Stimulated activated CD4-positive, alpha-beta T cell treated with anti-CD3 and anti-CD28 coated beads, Interleukin-4, amount 100 ng/mL, for 24 hours (primary cell): ENCODE measurements at regions not wholly inside any gene's neighbourhood (a gene's known extent, or its start where the extent isn't known, plus 50 kb on each side); places are given as distances from the start of the nearest gene placed in this dataset.
"Not testable (repeated sequence)": the region's sequence is repeated elsewhere in the genome, so short reads cannot be mapped to it uniquely, and the experiment has no call there.

Experiments
- DNase-seq: peaks from one replicate; pipeline ENCODE4 v3.0.0-alpha.2; 2020

DNA sequence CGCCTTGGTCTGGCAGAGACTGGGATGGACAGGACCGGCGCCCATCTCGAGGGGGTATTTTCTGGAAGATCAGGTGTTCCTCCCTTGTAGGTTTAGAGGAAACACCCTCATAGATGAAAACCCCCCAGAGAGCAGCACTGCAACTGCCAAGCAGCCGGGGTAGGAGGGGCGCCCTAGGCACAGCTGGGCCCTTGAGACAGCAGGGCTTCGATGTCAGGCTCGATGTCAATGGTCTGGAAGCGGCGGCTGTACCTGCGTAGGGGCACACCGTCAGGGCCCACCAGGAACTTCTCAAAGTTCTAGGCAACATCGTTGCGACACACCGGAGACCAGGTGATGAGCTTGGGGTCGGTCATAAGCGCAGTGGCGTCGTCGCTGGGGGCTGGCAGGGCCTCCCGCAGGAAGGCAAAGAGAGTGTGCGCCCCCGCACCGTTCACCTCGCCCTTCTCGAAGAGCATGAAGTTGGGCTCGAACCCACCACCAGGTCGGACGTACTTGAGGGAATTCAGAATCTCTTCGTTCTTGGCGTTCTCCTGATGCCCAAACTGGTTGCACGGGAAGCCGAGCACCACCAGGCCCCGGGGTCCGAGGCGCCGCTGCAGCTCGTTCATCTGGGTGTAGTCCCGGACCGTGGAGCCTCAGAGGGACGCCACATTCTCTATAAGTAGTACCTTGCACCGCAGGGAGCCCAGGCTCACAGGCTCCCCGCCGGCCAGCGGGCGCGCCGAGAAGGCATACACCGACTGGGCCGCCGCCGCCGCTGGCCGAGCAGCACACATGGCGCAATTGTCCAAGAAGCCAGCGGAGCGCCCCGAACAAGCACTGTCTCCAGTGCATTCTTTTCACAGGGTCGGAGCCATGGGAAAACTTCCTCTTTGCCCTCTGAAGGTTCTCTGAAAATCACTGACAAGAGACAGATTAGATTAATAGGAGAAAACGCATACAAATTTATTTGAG, 59.0 kb upstream of the ATXN3L start:
- DNase-seq: not testable (repeated sequence)

GRCh38 chrX:13377550-13377934, 57.7 kb upstream of the ATXN3L start:
- DNase-seq: no peak

- no peak for DNase-seq
Observed at GRCh38 chrX:13376857-13377549, 57.1 kb upstream of the ATXN3L start.

DNA sequence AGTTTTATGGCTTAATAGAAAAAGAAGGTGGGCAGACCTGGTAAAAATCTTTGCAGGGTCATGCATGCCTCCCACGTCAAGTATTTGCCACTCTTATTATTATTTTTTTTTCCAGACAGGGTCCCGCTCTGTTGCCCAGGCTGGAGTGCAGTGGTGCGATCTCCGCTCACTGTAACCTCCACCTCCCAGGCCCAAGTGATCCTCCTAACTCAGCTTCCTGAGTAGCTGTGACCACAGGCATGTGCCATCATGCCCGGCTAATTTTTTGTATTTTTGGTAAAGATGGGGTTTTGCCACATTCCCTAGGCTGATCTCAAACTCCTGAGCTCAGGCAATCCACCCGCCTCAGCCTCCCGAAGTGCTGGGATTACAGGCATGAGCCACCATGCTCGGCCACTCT, 55.7 kb upstream of the ATXN3L start:
- DNase-seq: not testable (repeated sequence)

GRCh38 chrX:13374364-13374763, 54.5 kb upstream of the ATXN3L start:
- DNase-seq: no peak

- no peak for DNase-seq
Observed at GRCh38 chrX:13373431-13374187, 53.8 kb upstream of the ATXN3L start.

DNA sequence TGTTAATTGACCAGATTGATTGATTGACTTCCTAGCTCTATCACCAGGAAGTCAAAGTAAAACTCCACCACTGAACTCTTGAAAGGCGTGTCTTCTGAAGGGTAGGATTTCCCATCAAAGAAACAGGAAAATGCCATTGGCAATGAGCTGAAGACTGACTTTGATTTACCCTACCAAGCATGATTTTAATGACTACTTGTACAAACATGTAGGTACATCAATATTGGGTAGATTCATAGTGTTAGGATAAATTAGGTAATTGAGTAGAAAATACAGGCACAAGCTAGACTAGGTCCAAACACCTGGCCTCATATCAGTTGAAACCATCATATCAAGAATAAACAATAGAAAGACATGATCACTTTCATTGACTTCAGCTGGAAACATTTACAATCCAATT, 53.2 kb upstream of the ATXN3L start:
- no peak for DNase-seq

- DNase-seq: no peak
Observed at GRCh38 chrX:13372203-13372980, 52.5 kb upstream of the ATXN3L start.

- DNase-seq: no peak
Observed at GRCh38 chrX:13371186-13371585, 51.3 kb upstream of the ATXN3L start.

DNA sequence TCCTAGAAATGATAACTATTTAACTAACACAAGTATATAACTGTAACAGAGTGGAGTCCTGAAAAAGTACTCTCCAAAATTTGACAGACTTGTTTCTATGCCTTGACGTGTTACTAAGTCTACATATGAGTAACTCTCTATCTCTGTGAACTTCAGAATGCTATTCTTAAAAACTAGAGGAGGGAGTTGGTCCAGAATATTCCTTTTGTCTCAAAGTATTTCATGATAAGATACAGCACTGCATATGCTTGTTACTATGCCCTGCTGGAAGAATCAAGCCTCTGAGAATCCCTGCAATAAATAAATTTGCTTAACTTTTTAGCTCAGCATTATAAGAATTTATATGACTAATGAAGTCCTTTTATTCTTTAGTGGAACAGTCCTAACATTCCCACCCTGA, 50.9 kb upstream of the ATXN3L start:
- DNase-seq: no peak
